Stimulated activated CD4-positive, alpha-beta T cell treated with anti-CD3 and anti-CD28 coated beads, Interleukin-1b, Interleukin-23, amount 100 ng/mL, for 1 hour (primary cell): ENCODE measurements at regions not wholly inside any gene's neighbourhood (a gene's known extent, or its start where the extent isn't known, plus 50 kb on each side); places are given as distances from the start of the nearest gene placed in this dataset.

Experiments used
- DNase-seq, 2 donors: peaks; one replicate each; pipeline ENCODE4 v3.0.0-alpha.2; 2020; ENCODE audit warnings: low read depth in 2 of 2

- no peak for DNase-seq
Observed at GRCh38 chr18:72360634-72361033, 183.5 kb downstream of the CBLN2 start.

- no peak for DNase-seq
Observed at GRCh38 chr18:72342933-72343332, 201.2 kb downstream of the CBLN2 start.

GRCh38 chr18:72339976-72340375, 204.2 kb downstream of the CBLN2 start:
- DNase-seq: no peak

GRCh38 chr18:72336786-72337185, 207.4 kb downstream of the CBLN2 start:
- DNase-seq: no peak

GRCh38 chr18:72329533-72329932, 214.6 kb downstream of the CBLN2 start:
- no peak for DNase-seq

- no peak for DNase-seq
Observed at GRCh38 chr18:72325307-72325706, 218.8 kb downstream of the CBLN2 start.

- DNase-seq: no peak
Observed at GRCh38 chr18:72324677-72325076, 219.5 kb downstream of the CBLN2 start.

GRCh38 chr18:72316497-72316896, 227.6 kb downstream of the CBLN2 start:
- no peak for DNase-seq

- no peak for DNase-seq
Observed at GRCh38 chr18:72283148-72283925, 260.8 kb downstream of the CBLN2 start.

GRCh38 chr18:72273025-72273424, 271.1 kb downstream of the CBLN2 start:
- DNase-seq: no peak

GRCh38 chr18:72261590-72261989, 282.6 kb downstream of the CBLN2 start:
- no peak for DNase-seq

- no peak for DNase-seq
Observed at GRCh38 chr18:72246076-72246475, 298.1 kb downstream of the CBLN2 start.

GRCh38 chr18:72235422-72235821, 308.7 kb downstream of the CBLN2 start:
- DNase-seq: no peak

GRCh38 chr18:72233106-72233505, 311.0 kb downstream of the CBLN2 start:
- no peak for DNase-seq

GRCh38 chr18:72232644-72233043, 311.5 kb downstream of the CBLN2 start:
- DNase-seq: no peak

- no peak for DNase-seq
Observed at GRCh38 chr18:72225958-72226357, 318.2 kb downstream of the CBLN2 start.

GRCh38 chr18:72223733-72224132, 320.4 kb downstream of the CBLN2 start:
- DNase-seq: no peak

- no peak for DNase-seq
Observed at GRCh38 chr18:72208920-72209676, 335.0 kb downstream of the CBLN2 start.

- no peak for DNase-seq
Observed at GRCh38 chr18:72207280-72207679, 336.9 kb downstream of the CBLN2 start.

- no peak for DNase-seq
Observed at GRCh38 chr18:72206814-72207213, 337.3 kb downstream of the CBLN2 start.

- no peak for DNase-seq
Observed at GRCh38 chr18:72201032-72201431, 343.1 kb downstream of the CBLN2 start.

GRCh38 chr18:72197591-72197990, 346.6 kb downstream of the CBLN2 start:
- no peak for DNase-seq

GRCh38 chr18:72194072-72194471, 350.1 kb downstream of the CBLN2 start:
- DNase-seq: no peak
